ENCODE measurements at regions not wholly inside any gene's neighbourhood (a gene's known extent, or its start where the extent isn't known, plus 50 kb on each side); places are given as distances from the start of the nearest gene placed in this dataset.

GRCh38 chr21:19340303-19340702 is 936.7 kb upstream of the TMPRSS15 start:
- Histone ChIP-seq H3K27me3 (ENCODE audit: insufficient read depth, insufficient read length) (no peaks in the 10 kb centered on the region), H3K9ac (ENCODE audit: insufficient read length, low read depth) (no peak overlapping the region), H3K4me3 (ENCODE audit: insufficient read length, low read depth) (no peak overlapping the region), H3K9me3 (ENCODE audit: insufficient read depth, low read length) (no peaks in the 10 kb centered on the region), H3K4me1 (ENCODE audit: insufficient read depth, insufficient read length) (no peaks in the 10 kb centered on the region), H3K36me3 (ENCODE audit: insufficient read depth, insufficient read length, low read length) (no peaks in the 10 kb centered on the region)
- TF ChIP-seq YY1 (IDR thresholded peaks at IDR 0.05; ENCODE audit: insufficient read depth, insufficient read length) (no peak), ZNF274 (IDR thresholded peaks at IDR 0.05; ENCODE audit: low read depth, low read length) (no peak), SUZ12 (IDR thresholded peaks at IDR 0.05; ENCODE audit: extremely low read depth, insufficient read depth, insufficient read length) (no peak)
- DNase-seq (ENCODE audit: low read depth, low spot score): no peak

GRCh38 chr21:19340954-19341353 is 937.4 kb upstream of the TMPRSS15 start:
- DNase-seq (ENCODE audit: low read depth, low spot score): no peak
- TF ChIP-seq YY1 (IDR thresholded peaks at IDR 0.05; ENCODE audit: insufficient read depth, insufficient read length): no peak
- no peak for TF ChIP-seq SUZ12 (IDR thresholded peaks at IDR 0.05; ENCODE audit: extremely low read depth, insufficient read depth, insufficient read length)
- TF ChIP-seq ZNF274 (IDR thresholded peaks at IDR 0.05; ENCODE audit: low read depth, low read length): no peak
- H3K36me3 ChIP-seq (ENCODE audit: insufficient read depth, insufficient read length, low read length): no peaks in the 10 kb centered on the region
- no peaks in the 10 kb centered on the region for H3K4me1 ChIP-seq (ENCODE audit: insufficient read depth, insufficient read length)
- H3K27me3 ChIP-seq (ENCODE audit: insufficient read depth, insufficient read length): no peaks in the 10 kb centered on the region
- no peaks in the 10 kb centered on the region for H3K9me3 ChIP-seq (ENCODE audit: insufficient read depth, low read length)
- no peak overlapping the region for H3K9ac ChIP-seq (ENCODE audit: insufficient read length, low read depth)
- H3K4me3 ChIP-seq (ENCODE audit: insufficient read length, low read depth): no peak overlapping the region

GRCh38 chr21:19343711-19344110 is 940.1 kb upstream of the TMPRSS15 start:
- no peaks in the 10 kb centered on the region for H3K9me3 ChIP-seq (ENCODE audit: insufficient read depth, low read length)
- H3K4me3 ChIP-seq (ENCODE audit: insufficient read length, low read depth): no peak overlapping the region
- no peak for DNase-seq (ENCODE audit: low read depth, low spot score)
- H3K9ac ChIP-seq (ENCODE audit: insufficient read length, low read depth): no peak overlapping the region
- H3K36me3 ChIP-seq (ENCODE audit: insufficient read depth, insufficient read length, low read length): no peaks in the 10 kb centered on the region
- H3K27me3 ChIP-seq (ENCODE audit: insufficient read depth, insufficient read length): no peaks in the 10 kb centered on the region
- no peaks in the 10 kb centered on the region for H3K4me1 ChIP-seq (ENCODE audit: insufficient read depth, insufficient read length)
- no peak for TF ChIP-seq SUZ12 (IDR thresholded peaks at IDR 0.05; ENCODE audit: extremely low read depth, insufficient read depth, insufficient read length)
- TF ChIP-seq ZNF274 (IDR thresholded peaks at IDR 0.05; ENCODE audit: low read depth, low read length): no peak
- TF ChIP-seq YY1 (IDR thresholded peaks at IDR 0.05; ENCODE audit: insufficient read depth, insufficient read length): no peak

- Histone ChIP-seq H3K27me3 (ENCODE audit: insufficient read depth, insufficient read length) (no peaks in the 10 kb centered on the region), H3K36me3 (ENCODE audit: insufficient read depth, insufficient read length, low read length) (no peaks in the 10 kb centered on the region), H3K4me3 (ENCODE audit: insufficient read length, low read depth) (no peak overlapping the region), H3K4me1 (ENCODE audit: insufficient read depth, insufficient read length) (no peaks in the 10 kb centered on the region), H3K9me3 (ENCODE audit: insufficient read depth, low read length) (no peaks in the 10 kb centered on the region), H3K9ac (ENCODE audit: insufficient read length, low read depth) (no peak overlapping the region)
- TF ChIP-seq ZNF274 (IDR thresholded peaks at IDR 0.05; ENCODE audit: low read depth, low read length) (no peak), SUZ12 (IDR thresholded peaks at IDR 0.05; ENCODE audit: extremely low read depth, insufficient read depth, insufficient read length) (no peak), YY1 (IDR thresholded peaks at IDR 0.05; ENCODE audit: insufficient read depth, insufficient read length) (no peak)
- DNase-seq (ENCODE audit: low read depth, low spot score): no peak
Measured at GRCh38 chr21:19350286-19350685, 946.7 kb upstream of the TMPRSS15 start.

GRCh38 chr21:19353256-19353655 is 949.7 kb upstream of the TMPRSS15 start:
- no peaks in the 10 kb centered on the region for H3K9me3 ChIP-seq (ENCODE audit: insufficient read depth, low read length)
- H3K4me1 ChIP-seq (ENCODE audit: insufficient read depth, insufficient read length): no peaks in the 10 kb centered on the region
- no peak for DNase-seq (ENCODE audit: low read depth, low spot score)
- H3K4me3 ChIP-seq (ENCODE audit: insufficient read length, low read depth): no peak overlapping the region
- H3K9ac ChIP-seq (ENCODE audit: insufficient read length, low read depth): no peak overlapping the region
- no peaks in the 10 kb centered on the region for H3K36me3 ChIP-seq (ENCODE audit: insufficient read depth, insufficient read length, low read length)
- TF ChIP-seq YY1 (IDR thresholded peaks at IDR 0.05; ENCODE audit: insufficient read depth, insufficient read length) (no peak), SUZ12 (IDR thresholded peaks at IDR 0.05; ENCODE audit: extremely low read depth, insufficient read depth, insufficient read length) (no peak), ZNF274 (IDR thresholded peaks at IDR 0.05; ENCODE audit: low read depth, low read length) (no peak)
- no peaks in the 10 kb centered on the region for H3K27me3 ChIP-seq (ENCODE audit: insufficient read depth, insufficient read length)

GRCh38 chr21:19368944-19369343 is 965.4 kb upstream of the TMPRSS15 start:
- TF ChIP-seq SUZ12 (IDR thresholded peaks at IDR 0.05; ENCODE audit: extremely low read depth, insufficient read depth, insufficient read length): no peak
- TF ChIP-seq YY1 (IDR thresholded peaks at IDR 0.05; ENCODE audit: insufficient read depth, insufficient read length): no peak
- no peak for TF ChIP-seq ZNF274 (IDR thresholded peaks at IDR 0.05; ENCODE audit: low read depth, low read length)
- H3K27me3 ChIP-seq (ENCODE audit: insufficient read depth, insufficient read length): no peaks in the 10 kb centered on the region
- no peaks in the 10 kb centered on the region for H3K4me1 ChIP-seq (ENCODE audit: insufficient read depth, insufficient read length)
- no peaks in the 10 kb centered on the region for H3K36me3 ChIP-seq (ENCODE audit: insufficient read depth, insufficient read length, low read length)
- H3K4me3 ChIP-seq (ENCODE audit: insufficient read length, low read depth): no peak overlapping the region
- no peak for DNase-seq (ENCODE audit: low read depth, low spot score)
- no peak overlapping the region for H3K9ac ChIP-seq (ENCODE audit: insufficient read length, low read depth)
- H3K9me3 ChIP-seq (ENCODE audit: insufficient read depth, low read length): no peaks in the 10 kb centered on the region

GRCh38 chr21:19392390-19392789 is 988.8 kb upstream of the TMPRSS15 start:
- Histone ChIP-seq H3K9ac (ENCODE audit: insufficient read length, low read depth) (no peak overlapping the region), H3K4me1 (ENCODE audit: insufficient read depth, insufficient read length) (no peaks in the 10 kb centered on the region), H3K9me3 (ENCODE audit: insufficient read depth, low read length) (no peaks in the 10 kb centered on the region), H3K4me3 (ENCODE audit: insufficient read length, low read depth) (no peak overlapping the region), H3K27me3 (ENCODE audit: insufficient read depth, insufficient read length) (no peaks in the 10 kb centered on the region), H3K36me3 (ENCODE audit: insufficient read depth, insufficient read length, low read length) (no peaks in the 10 kb centered on the region)
- no peak for DNase-seq (ENCODE audit: low read depth, low spot score)
- no peak for TF ChIP-seq ZNF274 (IDR thresholded peaks at IDR 0.05; ENCODE audit: low read depth, low read length)
- no peak for TF ChIP-seq YY1 (IDR thresholded peaks at IDR 0.05; ENCODE audit: insufficient read depth, insufficient read length)

Measured in NT2/D1 (cell line).